ENCODE measurements at regions not wholly inside any gene's neighbourhood (a gene's known extent, or its start where the extent isn't known, plus 50 kb on each side); places are given as distances from the start of the nearest gene placed in this dataset.

DNA sequence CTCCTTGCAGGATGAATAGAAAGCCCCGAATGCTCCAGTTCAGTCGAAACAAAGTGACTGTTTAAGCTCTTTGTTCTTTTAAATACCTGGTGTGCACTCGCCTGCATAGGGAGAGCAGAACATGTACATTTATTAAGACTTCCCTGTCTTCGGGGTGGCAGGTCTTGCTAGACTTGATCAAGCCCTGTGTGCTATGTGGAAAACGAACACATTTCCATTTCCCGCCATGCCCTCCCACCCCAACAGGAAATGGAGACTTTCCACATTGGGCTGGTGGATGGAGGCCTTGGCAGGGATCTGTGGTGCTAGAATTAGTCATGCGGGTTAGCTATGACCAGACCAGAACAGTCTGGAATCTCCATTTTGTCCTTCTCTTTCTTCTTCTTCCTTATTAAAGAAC, 321.0 kb upstream of the THSD7B start:
- TF ChIP-seq, protein P1, sequence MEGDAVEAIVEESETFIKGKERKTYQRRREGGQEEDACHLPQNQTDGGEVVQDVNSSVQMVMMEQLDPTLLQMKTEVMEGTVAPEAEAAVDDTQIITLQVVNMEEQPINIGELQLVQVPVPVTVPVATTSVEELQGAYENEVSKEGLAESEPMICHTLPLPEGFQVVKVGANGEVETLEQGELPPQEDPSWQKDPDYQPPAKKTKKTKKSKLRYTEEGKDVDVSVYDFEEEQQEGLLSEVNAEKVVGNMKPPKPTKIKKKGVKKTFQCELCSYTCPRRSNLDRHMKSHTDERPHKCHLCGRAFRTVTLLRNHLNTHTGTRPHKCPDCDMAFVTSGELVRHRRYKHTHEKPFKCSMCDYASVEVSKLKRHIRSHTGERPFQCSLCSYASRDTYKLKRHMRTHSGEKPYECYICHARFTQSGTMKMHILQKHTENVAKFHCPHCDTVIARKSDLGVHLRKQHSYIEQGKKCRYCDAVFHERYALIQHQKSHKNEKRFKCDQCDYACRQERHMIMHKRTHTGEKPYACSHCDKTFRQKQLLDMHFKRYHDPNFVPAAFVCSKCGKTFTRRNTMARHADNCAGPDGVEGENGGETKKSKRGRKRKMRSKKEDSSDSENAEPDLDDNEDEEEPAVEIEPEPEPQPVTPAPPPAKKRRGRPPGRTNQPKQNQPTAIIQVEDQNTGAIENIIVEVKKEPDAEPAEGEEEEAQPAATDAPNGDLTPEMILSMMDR (IDR thresholded peaks at IDR 0.05; ENCODE audit: insufficient read depth, low read depth, low read length) = no peak
- TF ChIP-seq EZH2 (IDR thresholded peaks at IDR 0.05; ENCODE audit: insufficient read depth, low read length) = no peak
